Mesothelial cell of epicardium (in vitro differentiated cells): ENCODE measurements at regions not wholly inside any gene's neighbourhood (a gene's known extent, or its start where the extent isn't known, plus 50 kb on each side); places are given as distances from the start of the nearest gene placed in this dataset.

ENCODE experiments used
- DNase-seq, 2 experiments: peaks; one replicate each; pipeline ENCODE4 v3.0.0; 2021; ENCODE audit warnings: low spot score in 2 of 2; ENCODE audit not compliant: unreplicated experiment in 2 of 2
- H3K27ac Mint-ChIP-seq: 2 replicates; pipeline ENCODE4 v1.8.0; 2021; ENCODE audit warnings: mixed read lengths
- H3K27me3 Mint-ChIP-seq: 2 replicates; pipeline ENCODE4 v1.8.0; 2021; ENCODE audit warnings: low read depth, mixed read lengths
- H3K36me3 Mint-ChIP-seq: 2 replicates; pipeline ENCODE4 v1.8.0; 2021; ENCODE audit warnings: mixed read lengths
- H3K4me1 Mint-ChIP-seq: 2 replicates; pipeline ENCODE4 v1.8.0; 2021; ENCODE audit warnings: mixed read lengths
- H3K4me3 Mint-ChIP-seq: 2 replicates; pipeline ENCODE4 v1.8.0; 2021; ENCODE audit warnings: mild to moderate bottlenecking, moderate library complexity, mixed read lengths
- H3K9me3 Mint-ChIP-seq: 2 replicates; pipeline ENCODE4 v1.8.0; 2021; ENCODE audit warnings: mixed read lengths
- TF ChIP-seq, protein P1 (sequence below): fragments of 200-600 bp; sonication (generic); IDR thresholded peaks from one replicate; pipeline ENCODE4 v1.5.0; 2021; ENCODE audit warnings: antibody characterized with exemption; ENCODE audit not compliant: unreplicated experiment

- H3K4me1 Mint-ChIP-seq, result no peaks in the 10 kb centered on the region
- no peak overlapping the region for H3K27ac Mint-ChIP-seq
- H3K4me3 Mint-ChIP-seq, result no peak overlapping the region
- no peak for DNase-seq
- no peaks in the 10 kb centered on the region for H3K36me3 Mint-ChIP-seq
- H3K27me3 Mint-ChIP-seq, result no peaks in the 10 kb centered on the region
- TF ChIP-seq, protein P1, sequence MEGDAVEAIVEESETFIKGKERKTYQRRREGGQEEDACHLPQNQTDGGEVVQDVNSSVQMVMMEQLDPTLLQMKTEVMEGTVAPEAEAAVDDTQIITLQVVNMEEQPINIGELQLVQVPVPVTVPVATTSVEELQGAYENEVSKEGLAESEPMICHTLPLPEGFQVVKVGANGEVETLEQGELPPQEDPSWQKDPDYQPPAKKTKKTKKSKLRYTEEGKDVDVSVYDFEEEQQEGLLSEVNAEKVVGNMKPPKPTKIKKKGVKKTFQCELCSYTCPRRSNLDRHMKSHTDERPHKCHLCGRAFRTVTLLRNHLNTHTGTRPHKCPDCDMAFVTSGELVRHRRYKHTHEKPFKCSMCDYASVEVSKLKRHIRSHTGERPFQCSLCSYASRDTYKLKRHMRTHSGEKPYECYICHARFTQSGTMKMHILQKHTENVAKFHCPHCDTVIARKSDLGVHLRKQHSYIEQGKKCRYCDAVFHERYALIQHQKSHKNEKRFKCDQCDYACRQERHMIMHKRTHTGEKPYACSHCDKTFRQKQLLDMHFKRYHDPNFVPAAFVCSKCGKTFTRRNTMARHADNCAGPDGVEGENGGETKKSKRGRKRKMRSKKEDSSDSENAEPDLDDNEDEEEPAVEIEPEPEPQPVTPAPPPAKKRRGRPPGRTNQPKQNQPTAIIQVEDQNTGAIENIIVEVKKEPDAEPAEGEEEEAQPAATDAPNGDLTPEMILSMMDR, result no peak
- H3K9me3 Mint-ChIP-seq, result peaks cover 3% of the 10 kb centered on the region
These were observed 568.2 kb upstream of the REG3G start for GRCh38 chr2:78457269-78457668.

- Mint-ChIP-seq H3K27me3 (peaks cover 4% of the 10 kb centered on the region), H3K4me1 (no peaks in the 10 kb centered on the region), H3K9me3 (peaks cover 3% of the 10 kb centered on the region), H3K4me3 (no peak overlapping the region), H3K27ac (no peak overlapping the region), H3K36me3 (no peaks in the 10 kb centered on the region)
- DNase-seq, result no peak
- TF ChIP-seq, protein P1, result no peak
These were observed 559.8 kb upstream of the REG3G start for GRCh38 chr2:78465707-78466106.

- no peaks in the 10 kb centered on the region for H3K36me3 Mint-ChIP-seq
These were observed 548.8 kb upstream of the REG3G start for GRCh38 chr2:78476619-78477229.

DNA sequence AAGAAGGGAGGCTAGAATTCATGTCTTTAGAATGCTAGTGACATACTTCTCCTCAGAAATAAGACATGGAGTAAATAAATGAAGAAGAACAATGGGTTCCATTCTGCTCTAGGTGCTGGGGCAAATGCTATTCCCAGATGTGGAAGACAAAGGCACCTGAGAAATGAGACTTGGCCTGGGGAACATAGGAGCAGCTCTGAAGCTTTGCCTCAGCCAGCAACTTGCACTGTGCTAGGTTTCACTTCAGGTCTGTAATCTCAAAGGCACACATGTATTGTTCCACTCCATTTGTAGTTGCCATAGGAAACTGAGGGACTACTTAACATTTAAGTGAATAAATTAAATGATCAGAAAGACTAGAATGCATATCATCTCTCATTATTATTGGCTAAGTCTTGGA is 538.9 kb upstream of the REG3G start:
- no peaks in the 10 kb centered on the region for H3K9me3 Mint-ChIP-seq
- H3K36me3 Mint-ChIP-seq, result no peaks in the 10 kb centered on the region
- H3K4me3 Mint-ChIP-seq, result no peak overlapping the region
- H3K4me1 Mint-ChIP-seq, result no peaks in the 10 kb centered on the region
- TF ChIP-seq, protein P1, result no peak
- no peak for DNase-seq
- no peaks in the 10 kb centered on the region for H3K27me3 Mint-ChIP-seq
- H3K27ac Mint-ChIP-seq, result no peak overlapping the region

More at GRCh38 chr2:78476619-78477229, 548.8 kb upstream of the REG3G start:
- peaks cover 5% of the 10 kb centered on the region for H3K9me3 Mint-ChIP-seq
- no peaks in the 10 kb centered on the region for H3K4me1 Mint-ChIP-seq
- TF ChIP-seq, protein P1, result no peak
- no peak overlapping the region for H3K4me3 Mint-ChIP-seq
- no peak overlapping the region for H3K27ac Mint-ChIP-seq
- DNase-seq, result no peak
- no peaks in the 10 kb centered on the region for H3K27me3 Mint-ChIP-seq

DNA sequence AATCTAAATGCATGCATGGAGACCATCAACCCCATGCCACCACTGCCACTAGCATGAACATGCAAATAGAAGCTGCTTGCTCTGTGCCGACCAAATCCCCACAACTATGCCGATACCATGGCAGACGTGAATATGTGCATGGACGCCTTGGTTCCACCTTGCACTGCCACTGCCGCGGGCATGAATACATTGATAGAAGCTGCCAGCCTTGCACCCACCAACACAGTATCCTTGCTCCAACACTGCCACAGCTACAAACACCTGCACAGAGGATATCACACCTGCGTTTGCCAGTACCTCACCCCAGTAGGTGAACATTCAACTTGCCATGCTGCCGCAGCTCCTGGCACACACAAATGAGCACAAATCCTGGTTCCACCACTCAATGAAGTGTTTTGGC is 527.4 kb upstream of the REG3G start:
- peaks cover 26% of the 10 kb centered on the region for H3K9me3 Mint-ChIP-seq
- TF ChIP-seq, protein P1, result no peak

DNA sequence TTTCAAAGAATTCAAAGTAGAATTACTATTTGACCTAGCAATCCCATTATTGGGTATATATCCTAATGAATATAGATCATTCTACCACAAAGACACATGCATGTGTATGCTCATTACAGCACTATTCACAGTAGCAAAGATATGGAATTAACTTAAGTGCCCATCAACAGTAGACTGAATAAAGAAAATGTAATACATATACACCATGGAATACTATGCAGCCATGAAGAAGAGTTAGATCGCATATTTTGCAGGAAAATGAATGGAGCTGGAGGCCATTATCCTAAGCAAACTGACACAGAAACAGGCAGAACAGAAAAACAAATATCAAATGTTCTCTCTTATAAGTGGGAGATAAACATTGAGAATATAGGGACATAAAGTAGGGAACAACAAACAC is 519.2 kb upstream of the REG3G start:
- H3K9me3 Mint-ChIP-seq, result peaks cover 52% of the 10 kb centered on the region

More for the DNA sequence above, 527.4 kb upstream of the REG3G start:
- Mint-ChIP-seq H3K36me3 (no peaks in the 10 kb centered on the region), H3K4me3 (no peak overlapping the region), H3K27me3 (no peaks in the 10 kb centered on the region), H3K4me1 (no peaks in the 10 kb centered on the region), H3K27ac (no peak overlapping the region)
- DNase-seq, result no peak

More for the DNA sequence above, 519.2 kb upstream of the REG3G start:
- no peak overlapping the region for H3K4me3 Mint-ChIP-seq
- DNase-seq, result no peak
- no peaks in the 10 kb centered on the region for H3K4me1 Mint-ChIP-seq
- TF ChIP-seq, protein P1, result no peak
- peaks cover 2% of the 10 kb centered on the region for H3K36me3 Mint-ChIP-seq
- H3K27me3 Mint-ChIP-seq, result no peaks in the 10 kb centered on the region
- H3K27ac Mint-ChIP-seq, result no peak overlapping the region
